Activated T-cell treated with anti-CD3 and anti-CD28 coated beads for 1 hour (primary cell): ENCODE measurements at regions not wholly inside any gene's neighbourhood (a gene's known extent, or its start where the extent isn't known, plus 50 kb on each side); places are given as distances from the start of the nearest gene placed in this dataset.
"Not testable (repeated sequence)": the region's sequence is repeated elsewhere in the genome, so short reads cannot be mapped to it uniquely, and the experiment has no call there.

ENCODE experiments used
- DNase-seq: peaks from one replicate; pipeline ENCODE4 v3.0.0-alpha.2; 2020; ENCODE audit warnings: low read depth

DNA sequence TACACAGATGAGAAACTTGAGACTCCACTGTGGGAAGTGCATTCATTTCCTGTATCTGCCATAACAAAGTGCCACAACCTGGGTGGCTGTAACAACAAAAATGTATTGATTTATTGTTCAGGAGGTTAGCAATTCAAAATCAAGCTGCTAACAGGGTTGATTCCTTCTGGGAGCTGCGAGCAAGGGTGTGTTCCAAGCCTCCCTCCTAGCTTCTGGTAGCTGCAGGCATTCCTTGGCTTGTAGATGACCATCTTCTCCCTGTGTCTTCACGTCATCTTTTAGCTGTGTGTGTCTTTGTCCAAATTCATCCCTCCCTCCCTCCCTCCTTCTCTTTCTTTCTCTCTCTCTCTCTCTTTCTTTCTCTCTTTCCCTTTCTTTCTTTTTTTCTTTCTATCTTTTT is 258.1 kb downstream of the MSX2 start:
- no peak for DNase-seq

- no peak for DNase-seq
These were observed 257.0 kb downstream of the MSX2 start for GRCh38 chr5:174981416-174981815.

DNA sequence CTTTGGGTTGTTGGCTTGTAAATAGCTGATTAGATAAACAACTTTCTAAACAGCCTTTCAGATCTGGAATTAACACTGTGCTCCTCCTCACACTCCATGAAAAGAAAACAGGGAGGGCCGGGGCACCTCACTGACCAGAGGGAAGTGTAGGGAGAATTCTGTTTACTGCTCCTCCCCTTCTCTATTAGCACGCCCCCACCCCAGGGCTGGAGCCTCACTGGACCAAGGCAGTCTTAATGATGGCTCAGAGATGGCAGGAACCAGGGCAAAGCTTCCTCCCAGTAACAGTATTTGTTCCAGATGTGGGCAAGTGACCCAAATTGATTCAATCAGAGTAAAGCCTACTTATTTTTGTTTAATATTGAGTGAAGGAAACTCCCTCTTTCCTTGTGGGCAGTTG is 256.6 kb downstream of the MSX2 start:
- DNase-seq, result no peak

GRCh38 chr5:174972291-174972690 is 247.9 kb downstream of the MSX2 start:
- DNase-seq, result no peak

- no peak for DNase-seq
These were observed 246.8 kb downstream of the MSX2 start for GRCh38 chr5:174971210-174971609.

- DNase-seq, result no peak
These were observed 246.1 kb downstream of the MSX2 start for GRCh38 chr5:174970502-174970901.

GRCh38 chr5:174953871-174954270 is 229.5 kb downstream of the MSX2 start:
- no peak for DNase-seq

DNA sequence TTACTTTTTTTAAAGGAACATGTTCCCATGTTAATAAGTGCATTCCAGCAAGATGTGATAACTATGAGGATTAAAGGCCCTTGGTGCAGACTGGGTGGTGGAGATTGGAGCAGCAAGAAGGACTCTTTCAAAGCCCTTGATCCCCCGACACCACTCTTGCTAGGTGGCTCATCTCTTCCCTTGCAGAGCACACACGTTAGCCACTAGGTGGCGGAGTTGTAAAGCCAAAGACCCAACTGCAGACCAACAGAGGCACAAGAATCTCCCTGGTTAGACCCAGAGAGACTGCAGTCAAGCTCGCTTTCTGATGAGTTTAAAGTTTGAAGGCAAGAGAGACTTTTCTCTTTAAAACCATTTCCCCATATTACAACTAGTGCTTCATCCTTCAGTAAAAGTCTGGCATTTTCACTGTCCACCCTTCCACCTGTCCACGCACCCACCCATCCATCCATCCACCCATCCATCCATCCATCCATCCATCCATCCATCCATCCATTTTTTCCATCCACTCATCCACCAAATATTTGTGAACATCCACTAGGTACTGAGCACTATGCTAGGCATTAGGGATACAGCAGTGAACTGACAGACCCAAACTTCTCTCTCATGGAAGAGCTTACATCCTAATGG is 226.9 kb downstream of the MSX2 start:
- DNase-seq, result peak; percentile 25

DNA sequence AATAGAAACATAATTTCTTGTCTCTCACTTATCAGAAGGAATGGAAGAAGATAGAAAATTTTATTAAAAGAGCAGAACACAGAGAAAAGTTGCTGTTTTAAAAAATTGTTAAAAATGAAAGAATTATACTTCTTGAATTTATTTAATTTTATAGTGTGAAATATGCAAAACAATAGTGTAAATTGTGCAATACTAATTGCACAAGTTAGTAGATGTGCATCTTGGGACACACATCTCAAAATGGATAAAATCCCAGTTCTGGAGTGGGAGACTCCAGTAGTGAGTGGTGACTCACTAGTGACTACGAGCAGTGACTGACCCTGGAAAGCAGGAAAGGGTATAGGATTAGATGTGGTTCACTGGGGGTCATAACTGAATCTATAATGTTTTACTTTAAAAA is 223.2 kb downstream of the MSX2 start:
- no peak for DNase-seq

GRCh38 chr5:174945853-174946252 is 221.5 kb downstream of the MSX2 start:
- no peak for DNase-seq

GRCh38 chr5:174943785-174944184 is 219.4 kb downstream of the MSX2 start:
- no peak for DNase-seq

GRCh38 chr5:174943002-174943401 is 218.6 kb downstream of the MSX2 start:
- not testable (repeated sequence) for DNase-seq

- no peak for DNase-seq
These were observed 213.1 kb downstream of the MSX2 start for GRCh38 chr5:174937201-174938123.

- DNase-seq, result peak; percentile 17
These were observed 211.6 kb downstream of the MSX2 start for GRCh38 chr5:174935854-174936474.

DNA sequence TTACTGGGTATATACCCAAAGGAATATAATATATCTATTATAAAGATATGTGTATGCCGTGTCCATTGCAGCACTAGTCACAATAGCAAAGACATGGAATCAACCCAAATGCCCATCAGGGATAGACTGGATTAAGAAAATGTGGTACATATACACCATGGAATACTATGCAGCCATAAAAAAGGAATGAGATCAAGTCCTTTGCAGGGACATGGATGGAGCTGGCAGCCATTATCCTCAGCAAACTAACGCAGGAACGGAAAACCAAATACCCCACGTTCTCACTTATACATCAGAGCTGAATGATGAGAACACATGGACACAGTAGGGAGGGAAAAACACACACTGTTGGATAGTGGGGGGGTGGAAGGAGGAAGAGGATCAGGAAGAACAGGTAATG is 206.7 kb downstream of the MSX2 start:
- not testable (repeated sequence) for DNase-seq

- no peak for DNase-seq
These were observed 201.2 kb downstream of the MSX2 start for GRCh38 chr5:174925586-174925985.

DNA sequence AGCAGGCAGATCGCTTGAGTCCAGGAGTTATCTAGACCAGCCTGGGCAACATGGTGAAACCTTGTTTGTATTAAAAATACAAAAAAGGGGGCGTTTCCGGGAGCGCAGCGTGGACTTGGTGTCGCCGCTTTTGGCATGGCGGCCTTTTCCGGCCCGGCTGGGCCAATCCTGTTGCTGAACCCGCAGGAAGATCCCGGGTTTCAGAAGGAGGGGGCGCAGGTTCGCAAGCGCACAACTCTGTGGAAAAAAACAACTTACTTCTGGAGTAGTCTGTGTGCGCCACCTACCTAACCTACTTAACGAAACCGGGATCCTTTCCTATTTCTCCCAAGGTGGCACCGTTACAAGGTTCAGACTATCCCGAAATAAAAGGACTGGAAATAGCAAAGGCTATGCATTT is 198.6 kb downstream of the MSX2 start:
- no peak for DNase-seq

DNA sequence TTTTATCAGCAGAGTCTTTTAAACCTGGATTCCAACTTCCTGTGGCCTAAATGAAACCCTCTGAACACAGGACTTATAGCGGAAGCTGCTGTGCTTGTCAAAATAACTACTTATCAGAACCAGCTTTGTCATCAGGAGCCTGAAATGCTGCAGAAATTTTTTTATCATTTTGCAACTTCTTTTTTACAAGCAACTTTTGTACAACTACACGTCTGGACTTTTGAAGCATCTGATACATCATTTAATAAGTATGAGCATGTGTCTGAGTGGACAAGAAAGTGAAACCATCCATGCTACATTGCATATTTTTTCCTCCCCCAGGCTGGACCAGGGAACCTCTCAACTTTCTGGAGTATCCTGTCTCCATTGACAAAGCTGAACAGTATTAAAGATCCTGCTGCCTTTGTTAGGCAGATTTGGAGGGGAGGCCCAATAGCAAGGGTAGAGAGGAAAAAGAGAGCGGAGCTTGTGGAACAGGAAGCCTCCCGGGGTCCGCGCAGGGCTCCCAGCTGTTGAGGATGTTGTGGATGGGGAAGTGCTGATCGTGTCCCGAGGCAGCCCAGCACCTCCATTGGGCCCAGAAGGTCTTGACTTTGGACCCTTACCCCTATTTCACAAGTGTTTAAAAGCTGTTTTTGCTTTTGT is 196.6 kb downstream of the MSX2 start:
- no peak for DNase-seq

- DNase-seq, result no peak
These were observed 195.0 kb downstream of the MSX2 start for GRCh38 chr5:174919351-174919750.

GRCh38 chr5:174918655-174919054 is 194.3 kb downstream of the MSX2 start:
- no peak for DNase-seq

DNA sequence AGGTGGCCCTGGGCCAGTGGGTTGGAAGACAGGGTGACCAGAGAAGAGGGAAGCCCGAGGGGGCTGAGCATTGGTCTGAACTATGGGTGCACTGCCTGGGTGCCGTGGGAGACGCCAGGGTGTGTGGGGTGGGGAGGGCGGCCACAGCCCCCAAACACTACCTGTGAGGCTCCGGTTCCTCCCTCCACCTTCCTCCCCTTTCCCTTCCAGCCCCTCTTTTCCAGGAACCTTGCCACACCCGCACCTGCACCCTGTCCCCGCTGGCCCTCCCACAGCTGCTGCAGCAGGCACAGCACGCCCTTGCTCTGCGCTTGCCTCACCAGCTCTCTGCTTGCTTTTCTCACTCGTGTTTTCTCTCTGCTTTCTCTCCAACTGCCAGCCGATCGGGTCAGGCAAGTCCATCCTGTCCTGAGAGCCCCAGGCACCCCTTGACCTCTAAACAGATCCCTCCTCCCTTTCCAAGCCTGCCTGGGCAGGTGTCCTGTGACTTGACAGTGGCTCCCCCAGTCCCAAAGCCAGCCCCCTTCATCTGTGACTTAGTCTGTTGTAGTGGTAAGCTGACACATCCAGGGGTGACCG is 193.7 kb downstream of the MSX2 start:
- DNase-seq, result no peak

DNA sequence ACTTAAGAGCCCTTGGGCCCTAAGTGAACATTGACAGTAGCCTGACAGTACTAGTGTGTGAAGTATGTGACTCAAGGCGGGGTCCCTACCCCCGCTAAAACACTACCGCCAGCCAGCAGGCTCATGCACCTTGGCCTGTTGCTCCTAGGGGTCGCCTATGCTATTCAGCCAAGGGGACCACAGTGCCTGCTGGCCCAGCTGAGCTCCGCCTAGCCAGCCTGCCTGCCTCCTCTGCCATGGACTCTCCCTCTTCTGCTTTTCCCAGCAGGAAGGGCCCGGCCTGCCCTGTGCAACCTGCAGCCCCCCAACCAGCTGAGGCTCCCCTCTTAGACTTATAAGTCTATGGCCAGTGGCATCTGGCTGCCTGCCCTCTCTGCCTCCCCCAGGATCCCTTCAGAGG is 193.1 kb downstream of the MSX2 start:
- DNase-seq, result not testable (repeated sequence)
